GM19240 (cell line): ENCODE measurements at regions not wholly inside any gene's neighbourhood (a gene's known extent, or its start where the extent isn't known, plus 50 kb on each side); places are given as distances from the start of the nearest gene placed in this dataset.

Source experiments
- DNase-seq: peaks from one replicate; pipeline ENCODE4 v3.0.0; 2011; ENCODE audit warnings: low spot score; ENCODE audit not compliant: insufficient read length

GRCh38 chr17:72208832-72209231 lies 88.0 kb downstream of the SOX9 start:
- no peak for DNase-seq

DNA sequence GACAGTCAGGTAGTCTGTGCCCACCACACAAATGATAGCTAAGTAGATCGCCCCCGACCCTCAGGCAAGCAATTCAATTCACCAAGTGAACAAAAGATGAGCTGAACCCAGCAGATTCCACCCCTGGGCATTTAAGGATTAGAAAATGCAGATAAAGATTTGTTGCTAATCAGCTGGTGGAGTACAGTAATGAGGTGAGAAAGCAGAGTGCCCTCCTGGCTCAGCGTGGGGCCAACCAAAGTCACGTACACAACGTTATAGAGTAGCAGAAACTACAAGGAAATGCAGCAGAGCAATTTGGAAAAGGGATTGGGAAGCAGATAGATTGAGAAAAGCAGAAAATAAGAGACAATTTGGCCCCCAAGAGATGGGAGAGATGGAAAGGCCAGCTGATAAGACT lies 91.2 kb downstream of the SOX9 start:
- no peak for DNase-seq

GRCh38 chr17:72215490-72215889 lies 94.7 kb downstream of the SOX9 start:
- DNase-seq = no peak

GRCh38 chr17:72215928-72216327 lies 95.1 kb downstream of the SOX9 start:
- no peak for DNase-seq

DNA sequence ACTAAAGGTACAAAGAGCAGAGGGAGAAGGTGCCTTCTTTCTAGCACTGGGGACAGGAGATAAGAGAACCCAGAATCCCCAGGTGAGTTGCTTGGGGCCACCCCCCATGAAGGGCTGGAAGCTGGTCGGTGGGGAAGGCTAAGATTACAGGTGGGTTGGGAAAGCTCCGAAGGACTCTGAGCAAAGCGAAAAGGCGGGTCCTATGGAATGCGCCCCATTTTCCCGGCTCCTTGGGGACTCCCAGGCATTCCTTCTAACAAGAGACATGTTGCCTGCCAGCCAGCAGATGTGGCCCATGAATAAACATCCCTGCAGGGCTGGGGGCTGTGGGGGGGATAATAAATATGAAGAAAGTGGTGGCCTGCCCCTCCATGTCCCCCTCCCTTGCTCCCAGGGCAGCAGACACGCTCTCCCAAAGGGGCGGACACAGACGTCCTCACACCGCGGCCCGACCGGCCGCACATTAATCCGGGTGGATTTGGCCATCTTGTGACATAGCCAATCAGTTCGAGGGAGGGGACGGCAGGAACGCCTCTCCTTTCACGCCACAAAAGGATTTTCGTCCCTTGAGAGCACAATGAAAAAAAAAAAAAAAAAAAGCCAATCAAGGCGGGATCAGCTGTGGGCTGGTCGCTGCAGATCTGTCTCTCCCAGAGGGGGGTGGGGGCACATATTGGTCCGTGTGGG lies 98.5 kb downstream of the SOX9 start:
- no peak for DNase-seq

- DNase-seq = no peak
Observed at GRCh38 chr17:72219824-72220493, 99.1 kb downstream of the SOX9 start.

GRCh38 chr17:72222661-72223380 lies 102.0 kb downstream of the SOX9 start:
- no peak for DNase-seq

DNA sequence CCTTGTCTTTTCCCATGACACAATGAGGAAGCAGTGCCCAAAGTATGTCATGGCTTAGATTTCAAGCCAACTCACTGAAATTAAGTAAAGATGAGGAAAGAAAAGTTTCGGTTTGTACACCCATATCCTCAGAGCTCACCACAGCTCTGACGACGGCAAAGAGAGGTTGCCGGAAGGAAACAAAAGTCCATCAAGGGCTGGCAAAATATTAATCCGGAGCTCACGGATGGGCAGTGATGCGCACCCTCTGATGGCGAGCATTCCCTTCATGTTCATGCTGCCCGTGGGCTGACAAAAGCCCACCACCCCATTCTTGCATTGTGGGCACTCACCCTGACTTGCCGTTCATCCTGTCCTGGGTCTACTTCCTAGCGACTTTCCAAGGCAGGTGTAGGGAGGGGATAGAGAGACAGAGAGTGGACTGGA lies 103.1 kb downstream of the SOX9 start:
- no peak for DNase-seq

GRCh38 chr17:72226322-72226721 lies 105.5 kb downstream of the SOX9 start:
- no peak for DNase-seq

GRCh38 chr17:72233986-72234385 lies 113.2 kb downstream of the SOX9 start:
- DNase-seq = no peak

GRCh38 chr17:72234985-72235384 lies 114.2 kb downstream of the SOX9 start:
- no peak for DNase-seq

DNA sequence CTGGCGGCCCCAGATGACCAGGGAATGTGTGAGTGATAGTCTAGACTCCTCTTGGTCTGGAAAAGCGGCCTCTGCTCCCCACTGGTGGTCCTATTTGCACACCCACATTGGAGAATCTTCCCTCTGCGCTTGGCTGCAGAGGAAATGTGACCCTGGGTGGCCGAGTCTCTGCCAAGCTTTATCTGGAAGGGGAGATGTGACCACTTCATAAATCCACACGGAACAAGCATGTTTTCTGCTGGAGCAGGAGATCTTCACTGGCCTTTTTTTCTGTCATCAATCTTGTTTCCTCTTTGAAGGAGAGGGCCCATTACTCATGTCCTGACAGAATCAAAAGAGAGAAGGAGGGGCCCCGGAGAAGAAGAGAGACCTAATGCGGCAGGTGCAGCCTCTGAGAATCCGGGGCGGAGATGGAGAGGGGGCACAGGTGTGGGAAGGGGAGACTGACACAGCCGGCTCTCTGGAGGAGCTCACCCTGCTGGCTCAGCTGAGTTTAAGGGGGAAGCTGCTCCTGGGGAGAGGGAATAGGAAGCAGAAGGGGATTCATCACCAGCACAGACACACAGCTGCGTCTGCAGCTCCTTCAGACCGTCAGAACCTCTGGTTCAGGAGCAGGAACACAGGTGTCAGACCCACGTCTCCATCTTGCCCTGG lies 116.3 kb downstream of the SOX9 start:
- no peak for DNase-seq

DNA sequence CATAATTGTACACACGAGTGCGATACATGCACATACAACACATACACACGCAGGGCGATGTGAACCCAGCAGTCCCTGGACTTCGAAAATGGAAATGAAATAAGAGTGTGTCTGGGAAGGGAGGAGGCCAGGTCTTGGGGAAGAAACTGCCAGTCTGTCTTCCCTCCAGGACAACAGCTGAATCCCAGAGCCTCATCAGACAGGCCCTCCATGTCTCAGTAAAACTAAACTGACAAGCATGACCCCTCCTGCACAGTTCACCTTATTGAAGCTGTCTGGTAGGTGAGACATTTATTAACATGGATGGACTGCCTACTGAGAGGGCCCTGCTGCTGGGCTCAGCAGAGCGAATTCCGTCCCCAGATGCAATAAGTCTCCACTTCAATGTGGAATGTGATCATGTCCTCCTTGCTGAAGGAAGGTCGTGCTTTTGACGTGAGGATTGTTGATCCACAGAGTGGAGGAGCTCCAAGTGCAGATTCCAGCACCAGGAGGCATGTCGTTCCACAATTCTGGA lies 117.4 kb downstream of the SOX9 start:
- DNase-seq = no peak

GRCh38 chr17:72239548-72239947 lies 118.7 kb downstream of the SOX9 start:
- DNase-seq = no peak

DNA sequence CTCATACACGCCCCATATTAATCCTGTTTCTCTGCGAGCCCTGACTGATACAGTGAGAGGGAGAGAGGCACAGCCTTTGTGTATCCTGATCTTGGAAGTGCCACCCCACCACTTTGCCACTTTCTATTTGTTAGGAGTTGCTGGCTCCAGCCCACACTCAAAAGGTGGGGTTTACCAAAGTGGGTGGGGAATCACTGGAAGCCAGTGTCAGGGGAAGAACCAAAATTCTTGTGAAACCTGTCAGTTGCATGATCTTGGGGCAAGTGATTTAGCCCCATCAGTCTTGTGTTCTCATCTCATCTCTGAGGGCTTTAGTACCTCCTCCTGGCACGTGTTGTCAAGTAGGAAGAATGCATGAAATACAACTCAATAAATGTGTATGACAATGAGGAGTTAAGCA lies 119.5 kb downstream of the SOX9 start:
- no peak for DNase-seq

- no peak for DNase-seq
Observed at GRCh38 chr17:72244494-72244893, 123.7 kb downstream of the SOX9 start.

DNA sequence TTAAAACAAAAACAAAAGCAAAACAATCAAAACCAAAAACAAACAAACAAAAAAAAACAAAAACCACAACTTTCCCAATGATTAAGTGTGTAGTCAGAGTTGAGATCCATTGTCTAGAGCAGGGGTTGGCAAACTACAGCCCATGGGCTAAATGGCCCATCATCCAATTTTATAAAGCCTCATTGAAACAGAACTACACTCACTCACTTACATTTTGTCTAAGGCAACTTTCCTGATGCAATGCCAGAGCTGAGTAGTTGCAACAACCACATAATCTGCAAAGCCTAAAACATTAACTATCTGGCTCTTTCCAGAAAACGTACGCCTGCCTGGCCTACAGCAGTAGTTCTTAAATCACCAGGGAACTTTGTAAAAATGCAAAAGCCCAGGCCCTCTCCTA lies 124.1 kb downstream of the SOX9 start:
- DNase-seq = no peak

DNA sequence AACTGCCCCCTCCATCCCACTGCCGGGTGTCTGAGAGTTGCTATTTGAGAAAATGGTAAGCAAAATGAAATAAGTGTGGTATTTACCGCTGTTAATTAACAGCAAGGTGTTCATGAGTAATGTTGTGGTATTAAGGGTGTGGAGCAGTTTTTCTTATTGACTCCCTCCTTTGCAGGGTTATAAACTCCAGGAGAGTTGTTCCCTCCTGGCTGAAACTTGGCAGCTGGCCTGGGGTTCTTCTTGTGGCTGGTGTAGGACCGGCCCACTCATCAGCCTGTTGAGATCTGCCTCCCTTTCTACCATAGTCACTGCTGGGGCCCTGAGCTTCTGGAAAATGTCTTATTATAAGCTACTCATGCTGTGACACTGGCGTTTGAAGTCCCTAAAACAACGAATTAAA lies 128.6 kb downstream of the SOX9 start:
- no peak for DNase-seq

- DNase-seq = no peak
Observed at GRCh38 chr17:72250206-72250605, 129.4 kb downstream of the SOX9 start.

DNA sequence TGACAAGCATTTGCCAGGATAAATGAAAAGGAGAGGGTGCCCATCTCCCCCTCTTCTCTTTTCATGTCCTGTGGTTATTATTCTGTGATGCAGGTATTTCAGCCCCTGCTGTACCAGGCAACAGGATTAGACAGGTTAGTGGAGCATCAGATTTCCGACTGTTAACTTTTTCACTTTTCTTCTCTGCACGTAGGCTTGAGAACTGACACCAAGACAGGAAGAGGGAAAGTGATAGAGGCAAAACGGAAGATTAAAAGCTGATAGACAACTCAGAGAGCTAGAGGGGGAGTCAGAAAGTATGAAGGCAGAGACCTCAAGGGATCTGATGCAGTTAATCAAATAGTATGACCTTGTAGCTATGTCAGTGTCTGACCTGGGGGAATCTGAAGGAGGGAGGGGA lies 132.8 kb downstream of the SOX9 start:
- no peak for DNase-seq

DNA sequence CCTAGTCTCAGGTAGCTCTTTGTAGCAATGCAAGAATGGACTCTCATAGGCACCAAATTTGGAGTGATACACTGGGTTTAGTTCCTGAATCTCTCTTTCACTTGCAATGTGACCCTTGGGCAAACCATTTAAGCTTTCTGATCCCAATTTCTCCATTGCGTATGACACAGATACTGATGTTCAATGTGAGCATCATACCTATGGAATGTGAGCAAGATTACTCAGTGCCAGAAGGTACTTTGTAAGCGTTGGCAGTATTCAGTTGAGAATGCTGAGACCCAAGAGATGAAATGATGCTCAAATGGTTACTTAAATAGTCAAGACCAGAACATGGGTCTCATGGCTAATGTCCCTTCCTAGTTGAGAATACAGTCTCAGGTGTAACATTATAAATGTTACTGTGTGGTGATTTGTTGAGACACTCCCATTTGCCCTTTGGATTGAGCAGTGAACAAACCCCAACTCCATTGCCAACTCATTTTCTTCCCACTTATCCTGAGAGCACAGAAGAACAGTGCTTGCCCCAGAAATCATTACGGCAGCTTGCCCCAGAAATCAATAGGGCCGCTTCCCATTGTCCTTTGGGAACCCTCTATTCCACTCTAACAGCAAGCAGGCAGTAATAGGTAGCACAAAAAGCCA lies 134.1 kb downstream of the SOX9 start:
- no peak for DNase-seq
